Choroid plexus epithelial cell (primary cell): ENCODE measurements at regions not wholly inside any gene's neighbourhood (a gene's known extent, or its start where the extent isn't known, plus 50 kb on each side); places are given as distances from the start of the nearest gene placed in this dataset.
"Not testable (repeated sequence)": the region's sequence is repeated elsewhere in the genome, so short reads cannot be mapped to it uniquely, and the experiment has no call there.

ENCODE experiments used
- DNase-seq: peaks from one replicate; pipeline ENCODE4 v3.0.0-alpha.2; 2010; ENCODE audit warnings: low read depth
- H3K4me3 ChIP-seq: 2 replicates; pipeline ENCODE4 v1.5.1; 2011; ENCODE audit warnings: low read depth, mild to moderate bottlenecking, control low read depth, low read length, moderate library complexity
- CTCF ChIP-seq: conservative IDR thresholded peaks from 2 replicates; pipeline ENCODE4 v1.5.1; 2011; ENCODE audit warnings: low read depth, mild to moderate bottlenecking, control low read depth, inconsistent platforms, low read length, moderate library complexity

- no peak overlapping the region for H3K4me3 ChIP-seq
- peak; percentile 8 for DNase-seq
- TF ChIP-seq CTCF = no peak
These were observed 127.9 kb downstream of the EVA1A start for GRCh38 chr2:75432761-75433361.

- H3K4me3 ChIP-seq = no peak overlapping the region
- no peak for TF ChIP-seq CTCF
- no peak for DNase-seq
These were observed 129.0 kb downstream of the EVA1A start for GRCh38 chr2:75431763-75432162.

- TF ChIP-seq CTCF = no peak
- DNase-seq = no peak
- H3K4me3 ChIP-seq = no peak overlapping the region
These were observed 129.5 kb downstream of the EVA1A start for GRCh38 chr2:75431276-75431675.

- H3K4me3 ChIP-seq, DNase-seq: not testable (repeated sequence)
These were observed 130.3 kb downstream of the EVA1A start for GRCh38 chr2:75430449-75430848.

- no peak for TF ChIP-seq CTCF
- H3K4me3 ChIP-seq = no peak overlapping the region
- DNase-seq = no peak
These were observed 131.9 kb downstream of the EVA1A start for GRCh38 chr2:75428646-75429443.

GRCh38 chr2:75428060-75428459 lies 132.7 kb downstream of the EVA1A start:
- DNase-seq = no peak
- H3K4me3 ChIP-seq = no peak overlapping the region
- no peak for TF ChIP-seq CTCF

- TF ChIP-seq CTCF = no peak
These were observed 135.7 kb downstream of the EVA1A start for GRCh38 chr2:75424936-75425619.

More at GRCh38 chr2:75424936-75425619, 135.7 kb downstream of the EVA1A start:
- no peak overlapping the region for H3K4me3 ChIP-seq
- no peak for DNase-seq
